GM12878 (cell line): ENCODE measurements at regions not wholly inside any gene's neighbourhood (a gene's known extent, or its start where the extent isn't known, plus 50 kb on each side); places are given as distances from the start of the nearest gene placed in this dataset.

Experiments
- ATAC-seq: fragments of 200-7000 bp; cut with Tn5 transposase; 3 replicates; pipeline ENCODE4 v1.9.1; 2020; ENCODE audit warnings: mild to moderate bottlenecking, moderate library complexity
- BruUV-seq: library from RNA; stranded (reverse); fragments of 400-500 nt; replicated peaks from 2 replicates; lab custom pipeline; 2021; lab: Mats Ljungman, UMichigan
- CTCF ChIA-PET: fragments of 300-600 bp; sonication (Branson Sonifier 250); formaldehyde crosslinking; extraction: SDS; loops from one replicate; lab custom pipeline; 2021; ENCODE audit warnings: inconsistent platforms; lab: Yijun Ruan, JAX
- POLR2A ChIA-PET: fragments of 350-600 bp; formaldehyde crosslinking; extraction: SDS; loops from one replicate; lab custom pipeline; 2021; ENCODE audit warnings: inconsistent platforms; lab: Charles Lee
- RAD21 ChIA-PET: fragments of 300-600 bp; sonication (Branson Sonifier 250); formaldehyde crosslinking; loops from one replicate; lab custom pipeline; 2023; ENCODE audit warnings: antibody characterized with exemption; ENCODE audit not compliant: unreplicated experiment; lab: Charles Lee
- SMC1A ChIA-PET: fragments of 300-600 bp; sonication (Branson Sonifier 250); formaldehyde crosslinking; loops from one replicate; lab custom pipeline; 2023; ENCODE audit not compliant: unreplicated experiment, uncharacterized antibody; lab: Charles Lee
- DNase-seq: peaks from one replicate; pipeline ENCODE4 v3.0.0-alpha.2; 2011; ENCODE audit warnings: low read depth, low spot score
- FAIRE-seq: peaks from 3 replicates; lab custom pipeline; 2011; peaks lifted over from hg19 to GRCh38; lab: Jason Lieb, UNC
- H2AFZ ChIP-seq: 2 replicates; pipeline ENCODE4 v1.6.0; 2011; ENCODE audit warnings: low read depth, low read length, control low read depth; ENCODE audit not compliant: control insufficient read depth
- H3K27ac ChIP-seq: 2 replicates; pipeline ENCODE4 v1.5.1; 2011; ENCODE audit warnings: control low read depth; ENCODE audit not compliant: control insufficient read depth, insufficient read depth
- H3K27me3 ChIP-seq, 2 experiments: replicated peaks in 1 of 2; 2 replicates each; pipeline versions ENCODE4 v1.6.0 to v1.6.1; 2011; ENCODE audit warnings: low read length in 1 of 2; ENCODE audit not compliant: control insufficient read depth in 2 of 2, insufficient read depth in 2 of 2
- H3K36me3 ChIP-seq, 2 experiments: 2 replicates each; pipeline ENCODE4 v1.5.1; 2011; ENCODE audit warnings: low read length in 1 of 2; ENCODE audit not compliant: control insufficient read depth in 2 of 2, insufficient read depth in 2 of 2
- H3K4me1 ChIP-seq: 2 replicates; pipeline ENCODE4 v1.6.1; 2011; ENCODE audit warnings: mild to moderate bottlenecking, low read length, moderate library complexity, mixed read lengths; ENCODE audit not compliant: control insufficient read depth, insufficient read depth
- H3K4me2 ChIP-seq: 2 replicates; pipeline ENCODE4 v1.6.0; 2011; ENCODE audit warnings: control low read depth; ENCODE audit not compliant: control insufficient read depth, insufficient read depth
- H3K4me3 ChIP-seq: fragments of 200-600 bp; sonication (generic); 2 replicates; pipeline ENCODE4 v1.5.1; 2016
- H3K79me2 ChIP-seq: 2 replicates; pipeline ENCODE4 v1.6.0; 2011; ENCODE audit warnings: low read length; ENCODE audit not compliant: control insufficient read depth, insufficient read depth
- H3K9ac ChIP-seq: 2 replicates; pipeline ENCODE4 v1.8.0; 2011; ENCODE audit warnings: low read length, control low read depth, mixed read lengths; ENCODE audit not compliant: control insufficient read depth, insufficient read depth
- H3K9me3 ChIP-seq: replicated peaks from 3 replicates; pipeline ENCODE4 v1.5.1; 2011; ENCODE audit warnings: mild to moderate bottlenecking, low read length; ENCODE audit not compliant: control insufficient read depth, insufficient read depth
- H4K20me1 ChIP-seq: 2 replicates; pipeline ENCODE4 v1.6.0; 2011; ENCODE audit not compliant: control insufficient read depth, insufficient read depth
- BRCA1 ChIP-seq: IDR thresholded peaks from 2 replicates; pipeline ENCODE4 v1.6.1; 2011; ENCODE audit warnings: low read depth, low read length, improper control_type of control experiment
- EZH2 ChIP-seq: IDR thresholded peaks from 2 replicates; pipeline ENCODE4 v1.6.1; 2012; ENCODE audit warnings: low read depth, mild to moderate bottlenecking, control low read depth, inconsistent platforms, low read length, borderline replicate concordance; ENCODE audit not compliant: control insufficient read depth
- GABPA ChIP-seq: IDR thresholded peaks from 2 replicates; pipeline ENCODE4 v1.6.1; 2014; ENCODE audit warnings: antibody characterized with exemption, low read depth, mild to moderate bottlenecking, inconsistent platforms
- IRF5 ChIP-seq: fragments of 450-650 bp; IDR thresholded peaks from 2 replicates; pipeline ENCODE4 v1.6.1; 2017; ENCODE audit warnings: borderline replicate concordance
- JUNB ChIP-seq: IDR thresholded peaks from 2 replicates; pipeline ENCODE4 v1.6.1; 2016; ENCODE audit warnings: antibody characterized with exemption, mild to moderate bottlenecking
- MEF2A ChIP-seq: IDR thresholded peaks from 2 replicates; pipeline ENCODE4 v1.6.1; 2011; ENCODE audit warnings: low read depth, mild to moderate bottlenecking, low read length, moderate library complexity; ENCODE audit not compliant: insufficient read depth
- RB1 ChIP-seq: fragments of 450-650 bp; formaldehyde crosslinking; IDR thresholded peaks from 2 replicates; pipeline ENCODE4 v1.6.1; 2017; ENCODE audit warnings: mild to moderate bottlenecking, borderline replicate concordance
- RCOR1 ChIP-seq: conservative IDR thresholded peaks from 2 replicates; pipeline ENCODE4 v1.6.1; 2012; ENCODE audit warnings: low read depth, low read length, improper control_type of control experiment
- RELA ChIP-seq: fragments of 450-650 bp; IDR thresholded peaks from 2 replicates; pipeline ENCODE4 v1.8.0; 2014; ENCODE audit warnings: borderline replicate concordance; ENCODE audit not compliant: partially characterized antibody
- WRNIP1 ChIP-seq: IDR thresholded peaks from 2 replicates; pipeline ENCODE4 v1.6.1; 2011; ENCODE audit warnings: low read depth, low read length, improper control_type of control experiment, borderline replicate concordance
- WGBS: methylation state at CpG from one replicate; pipeline ENCODE4 v1.1.6; 2016; ENCODE audit warnings: low lambda C conversion rate; ENCODE audit not compliant: insufficient replicate concordance, insufficient coverage; ENCODE audit errors: missing lambda C conversion rate; 5-methylcytosine and 5-hydroxymethylcytosine counted together
- in situ Hi-C: fragments of 300-500 bp; cut with MboI; formaldehyde crosslinking; loops from 9 replicates; pipeline ENCODE4 v1.14.3; 2018; ENCODE audit warnings: mixed read lengths
- intact Hi-C: fragments of 100-400 bp; cut with micrococcal nuclease; formaldehyde crosslinking; loops from one replicate; pipeline ENCODE4 v1.14.2; 2022; ENCODE audit not compliant: unreplicated experiment
- TF ChIP-seq, protein P1 (sequence below): fragments of 450-650 bp; IDR thresholded peaks from 2 replicates; pipeline ENCODE4 v1.6.1; 2017; ENCODE audit warnings: mild to moderate bottlenecking

DNA sequence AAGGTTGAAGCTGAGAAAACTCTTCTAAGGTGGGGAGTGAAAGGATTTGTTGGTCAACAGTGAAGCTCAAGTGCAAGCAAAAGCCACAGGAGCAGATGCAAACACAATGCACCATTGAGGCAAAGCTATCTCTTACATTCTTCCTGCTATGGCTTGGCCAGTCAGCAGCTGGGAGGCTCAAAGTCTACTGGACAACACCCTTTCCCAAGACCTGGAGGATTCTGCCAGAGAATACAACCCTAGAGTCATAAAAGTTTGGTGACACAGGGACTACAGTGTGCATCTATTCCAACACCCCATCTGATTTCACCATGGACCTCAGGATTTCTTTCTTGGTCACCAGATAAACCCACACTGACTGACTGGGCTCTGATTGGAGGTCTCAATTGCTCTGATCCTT is 342.0 kb downstream of the HRH4 start (continued):
- no peak for TF ChIP-seq RB1

- Histone ChIP-seq H3K4me3 (no peak overlapping the region), H3K4me2 (no peak overlapping the region), H4K20me1 (no peaks in the 10 kb centered on the region), H3K27ac (no peak overlapping the region), H3K9me3 (no peaks in the 10 kb centered on the region), H3K36me3 (no peaks in the 10 kb centered on the region)
- intact Hi-C loops (loop anchor here (10.0 kb wide), 1 partner anchor 50 kb away; no protein-coding TSS in a partner anchor), in situ Hi-C loops (no loop called here)
- no peak for ATAC-seq
- WGBS = 46% methylated on average over 5 of the region's 5 CpGs
- TF ChIP-seq MEF2A (no peak), WRNIP1 (no peak), GABPA (no peak), EZH2 (no peak), RELA (no peak), RCOR1 (no peak), BRCA1 (no peak), JUNB (no peak), RB1 (no peak), IRF5 (no peak)
- TF ChIP-seq, protein P1, sequence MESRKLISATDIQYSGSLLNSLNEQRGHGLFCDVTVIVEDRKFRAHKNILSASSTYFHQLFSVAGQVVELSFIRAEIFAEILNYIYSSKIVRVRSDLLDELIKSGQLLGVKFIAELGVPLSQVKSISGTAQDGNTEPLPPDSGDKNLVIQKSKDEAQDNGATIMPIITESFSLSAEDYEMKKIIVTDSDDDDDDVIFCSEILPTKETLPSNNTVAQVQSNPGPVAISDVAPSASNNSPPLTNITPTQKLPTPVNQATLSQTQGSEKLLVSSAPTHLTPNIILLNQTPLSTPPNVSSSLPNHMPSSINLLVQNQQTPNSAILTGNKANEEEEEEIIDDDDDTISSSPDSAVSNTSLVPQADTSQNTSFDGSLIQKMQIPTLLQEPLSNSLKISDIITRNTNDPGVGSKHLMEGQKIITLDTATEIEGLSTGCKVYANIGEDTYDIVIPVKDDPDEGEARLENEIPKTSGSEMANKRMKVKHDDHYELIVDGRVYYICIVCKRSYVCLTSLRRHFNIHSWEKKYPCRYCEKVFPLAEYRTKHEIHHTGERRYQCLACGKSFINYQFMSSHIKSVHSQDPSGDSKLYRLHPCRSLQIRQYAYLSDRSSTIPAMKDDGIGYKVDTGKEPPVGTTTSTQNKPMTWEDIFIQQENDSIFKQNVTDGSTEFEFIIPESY = no peak
- TF ChIP-seq, all 136 proteins: peak for 0
- Histone ChIP-seq H3K27me3 (no peaks in the 10 kb centered on the region), H3K79me2 (no peaks in the 10 kb centered on the region), H3K4me1 (no peaks in the 10 kb centered on the region), H3K9ac (no peak overlapping the region), H2AFZ (no peak overlapping the region)
- SMC1A ChIA-PET = no interaction called here
- CTCF ChIA-PET = no interaction called here
- no peak for DNase-seq
- no peak for FAIRE-seq
- no TSS peak for BruUV-seq
- POLR2A ChIA-PET = no interaction called here
- RAD21 ChIA-PET = no interaction called here
Observed at GRCh38 chr18:24805156-24805555, 344.7 kb downstream of the HRH4 start.
